Thyroid gland (tissue), 4 donors: ENCODE measurements at regions not wholly inside any gene's neighbourhood (a gene's known extent, or its start where the extent isn't known, plus 50 kb on each side); places are given as distances from the start of the nearest gene placed in this dataset.

Source experiments
- POLR2A ChIP-seq, 2 donors: fragments of 450-650 bp; IDR thresholded peaks; one replicate each; pipeline ENCODE4 v1.6.1; 2017; ENCODE audit warnings: antibody characterized with exemption in 2 of 2, mild to moderate bottlenecking in 2 of 2, moderate library complexity in 1 of 2
- TF ChIP-seq, protein P1 (sequence below), 6 experiments: fragments of 200-600 bp in 3 of 6; fragments of 450-650 bp in 3 of 6; sonication (generic) in 3 of 6; IDR thresholded peaks; one replicate each; pipeline ENCODE4 v1.5.1; 2016 to 2019; ENCODE audit warnings: antibody characterized with exemption in 6 of 6, mild to moderate bottlenecking in 2 of 6, inconsistent platforms in 1 of 6, moderate library complexity in 1 of 6

DNA sequence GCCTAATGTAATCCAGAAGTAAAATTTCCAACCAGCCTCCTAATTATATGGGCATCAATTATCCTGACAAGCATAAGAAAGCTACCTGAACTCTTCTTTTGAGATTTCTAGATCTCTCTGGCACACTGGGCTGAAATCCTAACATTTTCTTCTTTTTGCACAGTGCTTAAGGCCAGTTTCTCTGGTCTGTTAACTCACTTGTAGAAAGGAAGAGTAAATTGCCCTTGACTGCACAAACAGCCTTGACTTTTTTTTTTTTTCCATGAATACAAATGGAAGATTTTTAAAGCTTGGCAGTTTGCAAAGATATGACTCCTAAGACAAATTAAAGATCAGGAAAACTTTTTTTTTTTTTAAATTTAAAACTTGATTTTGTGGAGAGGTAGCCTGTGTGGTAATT is 291.2 kb upstream of the MON1B start:
- TF ChIP-seq, protein P1, sequence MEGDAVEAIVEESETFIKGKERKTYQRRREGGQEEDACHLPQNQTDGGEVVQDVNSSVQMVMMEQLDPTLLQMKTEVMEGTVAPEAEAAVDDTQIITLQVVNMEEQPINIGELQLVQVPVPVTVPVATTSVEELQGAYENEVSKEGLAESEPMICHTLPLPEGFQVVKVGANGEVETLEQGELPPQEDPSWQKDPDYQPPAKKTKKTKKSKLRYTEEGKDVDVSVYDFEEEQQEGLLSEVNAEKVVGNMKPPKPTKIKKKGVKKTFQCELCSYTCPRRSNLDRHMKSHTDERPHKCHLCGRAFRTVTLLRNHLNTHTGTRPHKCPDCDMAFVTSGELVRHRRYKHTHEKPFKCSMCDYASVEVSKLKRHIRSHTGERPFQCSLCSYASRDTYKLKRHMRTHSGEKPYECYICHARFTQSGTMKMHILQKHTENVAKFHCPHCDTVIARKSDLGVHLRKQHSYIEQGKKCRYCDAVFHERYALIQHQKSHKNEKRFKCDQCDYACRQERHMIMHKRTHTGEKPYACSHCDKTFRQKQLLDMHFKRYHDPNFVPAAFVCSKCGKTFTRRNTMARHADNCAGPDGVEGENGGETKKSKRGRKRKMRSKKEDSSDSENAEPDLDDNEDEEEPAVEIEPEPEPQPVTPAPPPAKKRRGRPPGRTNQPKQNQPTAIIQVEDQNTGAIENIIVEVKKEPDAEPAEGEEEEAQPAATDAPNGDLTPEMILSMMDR (IDR thresholded peaks at IDR 0.05): no peak
- no peak for TF ChIP-seq POLR2A (IDR thresholded peaks at IDR 0.05)
